Fibroblast of skin of left biceps (primary cell): ENCODE measurements at regions not wholly inside any gene's neighbourhood (a gene's known extent, or its start where the extent isn't known, plus 50 kb on each side); places are given as distances from the start of the nearest gene placed in this dataset.
"Not testable (repeated sequence)": the region's sequence is repeated elsewhere in the genome, so short reads cannot be mapped to it uniquely, and the experiment has no call there.

Experiments
- DNase-seq, 2 experiments: peaks; one replicate each; pipeline ENCODE4 v3.0.0-alpha.2; 2013; ENCODE audit warnings: low read depth in 2 of 2

- DNase-seq, result no peak
Observed at GRCh38 chr6:93676581-93676980, 257.2 kb upstream of the EPHA7 start.

GRCh38 chr6:93675856-93676417, 256.6 kb upstream of the EPHA7 start:
- DNase-seq, result no peak

- DNase-seq, result no peak
Observed at GRCh38 chr6:93663111-93663510, 243.8 kb upstream of the EPHA7 start.

GRCh38 chr6:93654548-93654947, 235.2 kb upstream of the EPHA7 start:
- no peak for DNase-seq

- no peak for DNase-seq
Observed at GRCh38 chr6:93644611-93645010, 225.3 kb upstream of the EPHA7 start.

GRCh38 chr6:93639126-93639525, 219.8 kb upstream of the EPHA7 start:
- DNase-seq, result no peak

GRCh38 chr6:93636987-93637664, 217.8 kb upstream of the EPHA7 start:
- DNase-seq, result not testable (repeated sequence)

- no peak for DNase-seq
Observed at GRCh38 chr6:93624408-93624807, 205.0 kb upstream of the EPHA7 start.

- no peak for DNase-seq
Observed at GRCh38 chr6:93621442-93621841, 202.1 kb upstream of the EPHA7 start.

GRCh38 chr6:93604951-93605350, 185.6 kb upstream of the EPHA7 start:
- DNase-seq, result no peak

GRCh38 chr6:93592417-93592816, 173.1 kb upstream of the EPHA7 start:
- no peak for DNase-seq

- DNase-seq, result no peak
Observed at GRCh38 chr6:93586306-93586705, 166.9 kb upstream of the EPHA7 start.

- DNase-seq, result no peak
Observed at GRCh38 chr6:93584300-93584699, 164.9 kb upstream of the EPHA7 start.

GRCh38 chr6:93581371-93581770, 162.0 kb upstream of the EPHA7 start:
- no peak for DNase-seq

GRCh38 chr6:93580446-93580845, 161.1 kb upstream of the EPHA7 start:
- no peak for DNase-seq

GRCh38 chr6:93575495-93576267, 156.3 kb upstream of the EPHA7 start:
- DNase-seq, result no peak

GRCh38 chr6:93574299-93574698, 154.9 kb upstream of the EPHA7 start:
- no peak for DNase-seq

GRCh38 chr6:93571346-93571745, 152.0 kb upstream of the EPHA7 start:
- DNase-seq, result no peak

GRCh38 chr6:93568169-93568568, 148.8 kb upstream of the EPHA7 start:
- no peak for DNase-seq

GRCh38 chr6:93567164-93567563, 147.8 kb upstream of the EPHA7 start:
- no peak for DNase-seq

GRCh38 chr6:93566285-93566684, 146.9 kb upstream of the EPHA7 start:
- DNase-seq, result no peak

GRCh38 chr6:93562582-93562981, 143.2 kb upstream of the EPHA7 start:
- no peak for DNase-seq

GRCh38 chr6:93555292-93555691, 135.9 kb upstream of the EPHA7 start:
- no peak for DNase-seq
